CD4-positive, alpha-beta T cell treated with Interleukin-4 for 1 hour (primary cell): ENCODE measurements at regions not wholly inside any gene's neighbourhood (a gene's known extent, or its start where the extent isn't known, plus 50 kb on each side); places are given as distances from the start of the nearest gene placed in this dataset.

ENCODE experiments used
- DNase-seq, 2 donors: peaks; one replicate each; pipeline ENCODE4 v3.0.0-alpha.2; 2020 to 2022

GRCh38 chr13:99658261-99658991, 157.2 kb downstream of the TM9SF2 start:
- peak; percentile 50 to 72 for DNase-seq

DNA sequence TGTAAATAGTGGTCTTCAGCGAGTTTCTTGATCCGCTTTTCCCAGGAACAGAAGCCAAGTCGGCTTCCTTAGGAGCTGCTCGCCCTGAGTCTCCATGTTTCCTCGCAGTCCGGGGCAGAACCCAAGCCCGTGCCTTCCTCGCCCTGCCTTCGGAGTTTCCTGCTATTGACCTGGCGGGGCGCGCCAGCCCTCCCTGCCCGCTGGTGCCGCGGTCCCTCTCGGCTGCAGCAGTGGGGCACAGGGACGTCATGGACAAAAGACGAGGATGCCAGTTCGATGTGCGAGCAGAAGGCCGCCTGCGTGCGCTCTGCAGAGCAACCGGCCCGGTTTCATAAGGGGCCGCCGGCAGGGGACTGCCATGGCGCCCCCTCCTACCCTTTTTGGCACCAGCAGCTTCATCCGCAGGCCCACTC, 156.6 kb downstream of the TM9SF2 start:
- peak in 1 of 2 donors; percentile 26 for DNase-seq

- peak in 1 of 2 donors; percentile 76 for DNase-seq
Observed at GRCh38 chr13:99656844-99657381, 155.6 kb downstream of the TM9SF2 start.

GRCh38 chr13:99656092-99656745, 154.9 kb downstream of the TM9SF2 start:
- peak; percentile 80 to 87 for DNase-seq

GRCh38 chr13:99655351-99656091, 154.2 kb downstream of the TM9SF2 start:
- DNase-seq, result no peak

GRCh38 chr13:99654076-99654475, 152.8 kb downstream of the TM9SF2 start:
- no peak for DNase-seq

DNA sequence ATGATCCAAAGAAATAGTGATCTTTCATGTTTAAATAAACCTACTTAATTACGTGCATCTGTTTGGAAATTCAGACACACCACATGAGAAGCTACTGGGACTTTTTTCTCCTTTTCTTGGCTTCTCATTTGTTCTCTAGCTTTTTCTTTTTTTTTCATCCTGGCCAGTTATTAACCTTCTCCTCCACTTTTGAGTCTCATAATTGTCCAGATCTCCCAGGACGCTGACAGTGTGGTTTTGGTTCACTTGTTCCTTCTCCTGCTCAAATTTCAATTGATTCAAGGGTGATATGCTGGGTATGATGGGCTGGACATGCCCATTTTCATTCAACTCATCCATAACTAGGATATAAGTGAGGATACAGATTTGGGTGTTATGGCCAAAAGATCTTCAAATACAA, 152.3 kb downstream of the TM9SF2 start:
- no peak for DNase-seq

GRCh38 chr13:99652901-99653300, 151.6 kb downstream of the TM9SF2 start:
- no peak for DNase-seq

DNA sequence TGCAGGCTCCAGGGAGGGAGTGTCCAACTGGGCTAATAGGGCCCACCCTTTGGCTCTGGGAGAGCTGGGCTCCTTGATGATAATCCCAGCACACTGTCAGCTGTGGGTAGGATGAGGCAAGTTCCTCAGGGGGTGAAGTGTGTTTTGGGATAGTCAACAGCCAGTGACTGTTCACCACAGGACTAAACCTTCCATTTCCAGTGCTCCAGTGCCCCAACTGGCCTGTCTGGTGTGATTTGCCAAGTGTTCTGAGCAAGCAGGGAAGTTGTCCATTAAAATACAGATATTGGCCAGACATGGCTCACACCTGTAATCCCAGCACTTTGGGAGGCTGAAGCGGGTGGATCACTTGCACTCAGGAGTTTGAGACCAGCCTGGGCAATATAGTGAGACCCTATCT, 150.9 kb downstream of the TM9SF2 start:
- no peak for DNase-seq

DNA sequence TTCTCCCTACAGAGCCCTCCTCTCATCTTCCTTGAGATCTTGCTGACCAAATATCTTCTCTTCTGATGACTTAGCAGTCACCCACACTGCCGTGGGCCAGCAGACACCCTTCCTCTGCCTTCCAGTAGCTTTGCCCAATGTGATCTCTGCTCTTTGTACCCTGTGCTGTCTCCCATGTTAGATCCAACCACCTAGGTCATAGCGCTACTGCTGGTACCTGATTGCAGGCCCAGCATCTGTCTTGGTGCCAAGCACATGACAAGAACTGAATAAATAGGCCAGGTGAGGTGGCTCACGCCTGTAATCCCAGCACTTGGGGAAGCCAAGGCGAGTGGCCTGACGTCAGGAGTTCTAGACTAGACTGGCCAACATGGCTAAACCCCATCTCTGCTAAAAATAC, 149.7 kb downstream of the TM9SF2 start:
- no peak for DNase-seq

GRCh38 chr13:99650410-99650809, 149.1 kb downstream of the TM9SF2 start:
- DNase-seq, result no peak

DNA sequence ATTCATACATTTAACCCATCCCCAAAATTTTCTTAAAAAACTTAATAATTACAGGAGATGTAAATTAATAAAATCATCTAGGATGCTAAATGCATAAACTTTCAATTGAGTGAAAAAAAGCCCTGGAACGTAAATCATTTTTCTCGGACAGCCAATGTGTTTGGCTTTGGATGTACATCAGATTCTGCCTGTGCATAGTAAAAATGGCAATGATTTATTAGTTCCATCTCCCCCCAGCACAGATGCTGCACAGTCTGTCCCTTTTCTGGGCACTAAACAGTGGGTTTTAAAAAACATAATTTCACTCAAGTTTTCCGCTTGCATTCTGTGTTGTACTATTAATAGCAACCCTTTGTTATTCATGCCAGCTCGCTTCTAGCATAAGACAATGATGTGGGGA, 147.7 kb downstream of the TM9SF2 start:
- DNase-seq, result no peak

DNA sequence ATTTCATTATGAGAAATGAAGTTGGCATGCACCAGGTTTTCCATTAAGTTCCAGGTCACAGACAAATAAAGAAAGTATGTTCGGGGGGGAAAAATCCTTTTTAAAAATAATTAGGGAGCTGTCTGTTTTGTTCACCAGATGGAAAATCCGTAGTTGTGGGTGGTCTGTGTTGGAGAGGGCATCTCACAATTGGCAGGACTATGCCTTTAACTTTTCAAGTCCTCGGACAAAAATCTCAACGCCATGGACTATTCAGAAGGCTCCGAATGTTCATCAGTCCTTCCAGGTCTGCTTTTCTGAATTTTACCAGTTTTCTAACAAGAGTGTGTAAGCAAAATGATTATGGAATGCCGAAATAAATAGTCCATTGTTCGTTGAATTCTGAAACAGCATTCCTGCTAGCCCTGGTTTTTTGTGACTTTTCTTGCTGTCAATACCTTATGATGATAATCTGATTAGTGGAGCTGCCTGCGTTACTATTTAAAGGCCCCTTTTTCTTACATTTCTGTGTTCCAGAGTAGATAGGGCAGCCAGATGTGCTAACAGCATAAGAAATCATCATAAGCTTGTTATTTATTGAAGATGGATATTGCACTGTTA, 146.9 kb downstream of the TM9SF2 start:
- DNase-seq, result no peak

DNA sequence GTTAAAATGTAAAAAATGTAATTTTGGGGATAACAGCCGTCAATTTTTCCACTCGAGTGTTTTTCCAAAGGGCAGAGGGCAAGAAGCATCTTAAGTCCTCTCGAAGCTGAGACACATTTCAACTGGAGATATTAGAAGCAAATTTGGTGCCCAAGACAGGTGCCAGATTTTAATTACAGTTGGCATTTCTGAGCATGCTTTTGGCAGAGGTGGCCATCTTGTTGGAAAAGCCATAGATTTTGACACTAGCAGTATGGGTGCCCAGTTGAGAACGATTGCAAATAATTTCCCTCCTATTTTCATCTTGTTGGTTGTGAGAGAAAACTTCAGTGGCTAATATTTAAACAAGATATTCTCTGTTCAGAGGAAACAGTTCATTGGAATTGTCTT, 146.3 kb downstream of the TM9SF2 start:
- DNase-seq, result no peak

DNA sequence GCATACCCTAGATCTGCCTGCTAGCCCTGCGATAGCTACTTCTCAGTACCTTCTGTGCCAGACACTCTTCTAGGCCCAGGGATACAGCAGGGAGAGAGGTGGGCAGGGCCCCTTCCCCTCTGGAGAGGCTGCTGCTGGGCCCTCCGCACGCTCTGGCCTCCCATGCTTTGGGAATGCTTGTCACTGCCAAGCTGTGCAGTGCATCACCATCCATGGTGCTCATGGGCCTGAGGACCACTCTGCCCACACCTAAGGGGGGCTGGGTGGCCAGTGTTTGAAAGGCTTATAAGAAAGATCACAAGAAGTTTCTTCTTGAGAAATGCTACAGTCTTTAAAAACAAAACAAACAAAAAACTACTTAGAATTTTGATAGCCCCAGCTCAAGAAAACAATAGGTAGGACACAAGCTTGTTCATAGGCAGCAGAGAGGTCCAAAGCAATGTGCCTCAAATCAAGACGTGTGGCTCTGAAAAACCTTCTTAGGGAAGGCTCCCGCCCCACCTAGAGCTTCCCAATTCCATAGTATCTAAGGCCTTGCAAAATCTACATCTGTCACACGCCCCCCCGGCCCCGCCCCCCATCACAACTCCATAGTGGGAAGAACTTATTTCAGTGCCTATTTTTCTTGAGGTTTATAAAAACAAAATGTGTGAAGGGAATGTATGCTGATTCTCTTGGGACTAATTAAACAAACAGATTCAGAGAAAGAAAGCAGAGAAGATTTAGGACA, 145.8 kb downstream of the TM9SF2 start:
- no peak for DNase-seq

- DNase-seq, result no peak
Observed at GRCh38 chr13:99642841-99643240, 141.6 kb downstream of the TM9SF2 start.

DNA sequence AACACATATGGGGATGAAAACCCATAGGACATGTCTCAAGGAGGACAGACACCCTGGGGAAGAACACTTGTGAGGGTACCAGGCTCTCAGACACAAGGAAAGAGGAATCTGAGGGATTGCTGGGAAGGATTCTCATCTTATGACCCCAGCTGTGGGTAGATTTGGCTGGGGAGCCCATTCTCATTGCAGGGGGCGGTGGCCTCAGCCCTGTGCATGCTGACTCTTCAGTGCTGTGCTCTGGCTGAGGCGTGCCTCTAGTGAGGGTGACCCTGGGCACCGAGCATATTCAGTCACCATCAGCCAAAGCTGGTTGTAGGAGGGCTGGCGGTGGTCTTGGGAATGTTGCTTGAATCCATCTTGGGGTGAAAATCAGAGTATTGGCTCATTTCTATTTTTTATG, 140.7 kb downstream of the TM9SF2 start:
- no peak for DNase-seq

- no peak for DNase-seq
Observed at GRCh38 chr13:99640260-99640659, 139.0 kb downstream of the TM9SF2 start.

- DNase-seq, result no peak
Observed at GRCh38 chr13:99639126-99639525, 137.9 kb downstream of the TM9SF2 start.

DNA sequence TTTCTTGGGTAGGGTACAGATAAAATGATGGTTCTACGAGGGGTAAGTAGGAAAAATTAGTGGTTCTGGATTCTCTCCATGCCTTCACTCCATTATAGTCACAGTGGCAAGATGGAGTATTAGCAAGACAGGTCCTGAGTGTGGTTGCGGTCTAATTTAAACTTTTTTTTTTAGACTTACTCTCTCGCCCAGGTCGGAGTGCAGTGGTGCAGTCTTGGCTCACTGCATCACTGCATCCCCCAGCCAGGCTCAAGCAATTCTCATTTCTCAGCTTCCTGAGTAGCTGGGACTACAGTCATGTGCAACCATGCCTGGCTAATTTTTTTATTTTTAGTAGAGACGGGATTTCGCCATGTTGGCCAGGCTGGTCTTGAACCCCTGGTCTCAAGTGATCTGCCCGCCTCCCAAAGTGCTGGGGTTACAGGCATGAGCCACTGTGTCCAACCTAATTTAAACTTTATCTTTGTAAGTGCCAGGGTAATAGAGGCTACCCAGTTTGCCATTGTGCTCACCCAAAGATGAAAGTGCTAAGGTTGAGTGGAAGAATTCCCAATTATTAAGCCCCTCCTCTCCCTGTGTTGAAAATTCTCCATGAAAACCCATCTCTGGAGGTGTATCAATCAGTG, 135.6 kb downstream of the TM9SF2 start:
- DNase-seq, result no peak

DNA sequence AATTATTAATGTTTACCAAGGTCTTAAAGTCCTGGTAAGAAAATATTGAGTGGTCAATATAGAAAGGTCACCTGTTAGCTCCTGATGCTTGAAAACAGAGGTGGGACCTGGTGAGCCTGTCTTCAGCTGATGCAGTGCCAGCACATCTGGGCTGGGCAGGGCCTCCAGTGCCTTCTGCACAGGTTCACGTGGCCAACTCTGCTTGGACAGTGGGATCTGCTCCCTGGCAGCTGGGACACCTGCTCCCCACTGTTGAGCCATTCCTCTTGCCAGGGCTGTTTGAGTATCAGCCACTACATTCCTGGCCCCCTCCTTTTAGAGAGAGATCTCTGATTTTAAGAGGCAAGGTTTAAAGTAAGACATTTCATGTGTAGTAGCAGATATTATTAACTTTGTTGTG, 135.0 kb downstream of the TM9SF2 start:
- no peak for DNase-seq

- DNase-seq, result no peak
Observed at GRCh38 chr13:99634672-99635071, 133.4 kb downstream of the TM9SF2 start.
